ENCODE measurements at regions not wholly inside any gene's neighbourhood (a gene's known extent, or its start where the extent isn't known, plus 50 kb on each side); places are given as distances from the start of the nearest gene placed in this dataset.

GRCh38 chr1:29953961-29954360, 717.6 kb downstream of the PTPRU start:
- TF ChIP-seq, protein P1, sequence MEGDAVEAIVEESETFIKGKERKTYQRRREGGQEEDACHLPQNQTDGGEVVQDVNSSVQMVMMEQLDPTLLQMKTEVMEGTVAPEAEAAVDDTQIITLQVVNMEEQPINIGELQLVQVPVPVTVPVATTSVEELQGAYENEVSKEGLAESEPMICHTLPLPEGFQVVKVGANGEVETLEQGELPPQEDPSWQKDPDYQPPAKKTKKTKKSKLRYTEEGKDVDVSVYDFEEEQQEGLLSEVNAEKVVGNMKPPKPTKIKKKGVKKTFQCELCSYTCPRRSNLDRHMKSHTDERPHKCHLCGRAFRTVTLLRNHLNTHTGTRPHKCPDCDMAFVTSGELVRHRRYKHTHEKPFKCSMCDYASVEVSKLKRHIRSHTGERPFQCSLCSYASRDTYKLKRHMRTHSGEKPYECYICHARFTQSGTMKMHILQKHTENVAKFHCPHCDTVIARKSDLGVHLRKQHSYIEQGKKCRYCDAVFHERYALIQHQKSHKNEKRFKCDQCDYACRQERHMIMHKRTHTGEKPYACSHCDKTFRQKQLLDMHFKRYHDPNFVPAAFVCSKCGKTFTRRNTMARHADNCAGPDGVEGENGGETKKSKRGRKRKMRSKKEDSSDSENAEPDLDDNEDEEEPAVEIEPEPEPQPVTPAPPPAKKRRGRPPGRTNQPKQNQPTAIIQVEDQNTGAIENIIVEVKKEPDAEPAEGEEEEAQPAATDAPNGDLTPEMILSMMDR (conservative IDR thresholded peaks at IDR 0.05; ENCODE audit: low read length) = no peak
- no peak for TF ChIP-seq EZH2phosphoT487 (IDR thresholded peaks at IDR 0.05; ENCODE audit: borderline replicate concordance)
